Motor neuron (in vitro differentiated cells): ENCODE measurements at regions not wholly inside any gene's neighbourhood (a gene's known extent, or its start where the extent isn't known, plus 50 kb on each side); places are given as distances from the start of the nearest gene placed in this dataset.

Experiments
- ATAC-seq, 8 experiments: fragments of 200-7000 bp; cut with Tn5 transposase; replicated peaks in 6 of 8; 2 replicates each; pipeline ENCODE4 v1.8.0; 2021; ENCODE audit warnings: mild to moderate bottlenecking in 8 of 8, moderate library complexity in 8 of 8
- H3K27ac ChIP-seq, 2 donors: fragments of 250-450 bp; sonication (Bioruptor Pico); 2 replicates each; pipeline ENCODE4 v1.9.0; 2021; ENCODE audit warnings: antibody characterized with exemption in 2 of 2, mild to moderate bottlenecking in 2 of 2, moderate library complexity in 1 of 2
- H3K4me1 ChIP-seq, 2 donors: fragments of 250-450 bp; sonication (Bioruptor Pico); replicated peaks in 1 of 2; 2 replicates each; pipeline ENCODE4 v1.6.1; 2021; ENCODE audit warnings: antibody characterized with exemption in 2 of 2, mild to moderate bottlenecking in 2 of 2, moderate library complexity in 1 of 2
- H3K4me3 ChIP-seq, 5 donors: fragments of 250-450 bp; sonication (Bioruptor Pico); 2 replicates each; pipeline ENCODE4 v1.9.0; 2021; ENCODE audit warnings: antibody characterized with exemption in 5 of 5, mild to moderate bottlenecking in 5 of 5, moderate library complexity in 4 of 5
- WGBS, 10 experiments: fragments of 450-650 bp; shearing (Covaris generic); methylation state at CpG; one replicate each; pipeline ENCODE4 v1.0.0; 2022; 5-methylcytosine and 5-hydroxymethylcytosine counted together
- in situ Hi-C, 9 experiments: fragments of 400-800 bp; cut with MboI; loops; one replicate each; pipeline ENCODE4 v1.15.0; 2021; ENCODE audit warnings: low sequenced_read_pairs in 9 of 9, low pct_unique_long_range_greater_than_20kb in 2 of 9; ENCODE audit not compliant: unreplicated experiment in 9 of 9

DNA sequence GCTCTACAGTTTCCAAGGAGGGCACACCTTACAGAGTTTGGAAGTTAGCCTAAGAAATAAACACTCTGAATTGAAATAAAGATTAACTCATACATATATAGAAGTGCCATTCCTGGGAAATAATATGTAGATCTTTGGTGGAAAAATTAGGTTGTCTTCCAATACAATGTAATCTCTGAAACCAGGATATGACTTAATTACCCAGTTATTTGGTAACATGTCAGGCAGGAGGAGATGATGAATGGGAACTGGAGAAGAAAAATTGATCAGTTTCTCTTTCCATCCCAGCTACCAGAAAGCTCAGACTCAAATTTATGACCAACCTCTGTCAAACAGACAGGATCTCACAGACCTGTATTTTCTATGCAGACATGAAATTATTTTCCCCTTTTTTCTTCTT lies 215.2 kb upstream of the SNX2 start:
- in situ Hi-C loops: no loop called here
- no peak for ATAC-seq
- no peak overlapping the region for H3K27ac ChIP-seq
- H3K4me3 ChIP-seq: no peak overlapping the region
- H3K4me1 ChIP-seq: no peaks in the 10 kb centered on the region

DNA sequence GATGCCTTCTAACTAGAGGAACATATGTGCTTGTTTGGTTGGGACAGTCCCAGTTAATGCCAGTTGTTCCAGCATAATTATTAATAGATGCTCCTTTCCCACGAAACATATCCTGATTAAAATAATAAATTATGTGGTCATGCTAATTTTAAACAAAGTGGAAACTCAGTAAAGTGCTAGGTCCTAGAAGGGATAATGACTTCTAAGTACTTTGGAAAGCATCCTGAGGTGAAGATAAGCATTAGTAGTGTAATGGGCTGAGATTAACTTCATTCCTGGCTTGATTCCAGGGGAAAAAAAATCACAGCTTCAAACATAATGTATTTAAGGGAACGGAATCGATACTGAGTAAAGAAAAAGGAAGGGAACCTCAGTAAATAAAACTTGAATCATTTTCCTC lies 213.7 kb upstream of the SNX2 start:
- Histone ChIP-seq H3K4me1 (no peaks in the 10 kb centered on the region), H3K27ac (no peak overlapping the region), H3K4me3 (no peak overlapping the region)
- ATAC-seq: no peak
- in situ Hi-C loops: no loop called here
- WGBS, 10 experiments: 27 to 100% (median 80%) methylated on average over 1 to 3 of the region's 3 CpGs

DNA sequence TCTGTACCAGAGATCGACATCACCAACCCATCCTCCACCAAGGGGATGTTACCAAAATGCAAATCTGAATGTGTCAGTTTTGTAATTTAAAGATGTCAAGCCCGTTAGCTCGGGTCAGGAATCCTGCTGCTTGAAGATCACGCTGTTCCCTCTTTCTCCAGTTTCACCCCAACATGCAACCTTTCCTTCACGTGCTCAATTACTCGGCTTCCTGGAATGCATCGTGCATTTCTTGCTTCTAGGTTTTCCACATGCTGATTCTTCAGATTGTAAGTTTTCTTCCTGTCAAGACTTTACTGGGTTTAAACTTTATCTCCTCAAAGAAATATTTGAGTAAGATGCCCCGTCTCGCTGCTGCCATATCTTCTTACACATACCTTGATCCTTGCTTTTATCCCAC lies 209.5 kb upstream of the SNX2 start:
- ATAC-seq: no peak
- WGBS, 10 experiments: 54 to 100% (median 85%) methylated on average over 2 to 9 of the region's 9 CpGs
- Histone ChIP-seq H3K4me1 (no peaks in the 10 kb centered on the region), H3K27ac (no peak overlapping the region), H3K4me3 (no peak overlapping the region)
- in situ Hi-C loops: no loop called here

DNA sequence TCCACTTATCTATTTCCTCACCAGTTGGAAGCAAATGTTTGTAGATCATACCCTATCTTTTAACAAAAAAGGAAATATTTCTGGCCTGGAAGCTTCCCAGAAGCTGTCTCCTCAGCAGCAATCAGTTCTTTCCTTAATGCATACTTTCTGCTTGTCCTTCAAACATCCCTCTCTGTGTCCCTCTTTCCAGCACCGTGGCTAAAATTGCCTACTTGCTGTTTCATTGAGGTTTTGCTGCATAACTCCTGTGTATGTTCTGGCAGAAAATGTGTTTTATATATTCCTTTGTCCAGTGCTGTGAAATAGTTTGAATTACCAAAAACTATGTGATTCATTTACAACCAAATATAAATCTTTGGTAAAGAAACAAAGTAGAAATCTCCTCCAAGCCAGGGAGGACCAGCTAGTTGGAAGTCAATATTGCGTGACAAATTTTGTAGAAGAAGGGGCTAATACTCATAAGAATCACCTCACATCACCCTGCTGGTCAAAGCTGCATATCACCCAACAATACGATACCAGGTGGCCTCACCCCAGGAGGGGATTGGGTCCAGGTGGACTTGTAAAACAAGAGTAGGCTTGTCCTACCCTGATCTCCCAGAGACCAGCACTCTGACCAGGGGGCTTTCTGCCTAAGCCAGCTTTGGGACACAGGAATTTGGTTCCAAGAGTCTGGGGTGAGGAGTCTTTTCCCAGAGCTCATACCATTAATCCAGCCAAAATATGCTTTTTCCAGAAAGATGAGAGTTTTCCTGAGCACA lies 198.4 kb upstream of the SNX2 start:
- no peaks in the 10 kb centered on the region for H3K4me1 ChIP-seq
- no peak for ATAC-seq
- WGBS, 10 experiments: 0 to 100% (median 60%) methylated on average over 1 to 3 of the region's 3 CpGs; no CpG with 5 or more reads in 2 of the 10 experiments
- H3K27ac ChIP-seq: no peak overlapping the region
- in situ Hi-C loops: no loop called here
- no peak overlapping the region for H3K4me3 ChIP-seq

DNA sequence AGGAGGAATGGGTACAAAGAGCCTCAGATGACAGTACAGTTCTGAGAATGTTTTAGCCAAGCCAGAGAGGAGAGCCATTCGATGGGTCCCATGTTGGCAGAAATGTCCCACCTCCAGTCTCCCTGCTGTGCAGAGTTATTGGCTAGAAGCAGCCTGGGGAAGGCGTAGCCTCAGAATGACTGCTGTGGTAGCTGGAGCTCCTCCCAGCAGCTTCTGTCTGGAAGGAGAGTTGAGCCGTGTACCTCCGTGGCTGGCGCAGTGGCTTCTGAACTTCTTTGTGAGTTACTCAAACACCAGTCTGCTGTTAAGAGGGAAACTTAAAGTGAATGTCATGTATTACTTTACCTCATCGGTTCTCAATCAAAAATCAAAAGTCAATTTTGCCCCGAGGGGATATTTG lies 193.3 kb upstream of the SNX2 start:
- no peak for ATAC-seq
- WGBS, 10 experiments: 20 to 83% (median 74%) methylated on average over 1 to 4 of the region's 7 CpGs; no CpG with 5 or more reads in 2 of the 10 experiments
- no peak overlapping the region for H3K27ac ChIP-seq
- H3K4me3 ChIP-seq: no peak overlapping the region
- in situ Hi-C loops: no loop called here
- peaks cover 0 to 5% of the 10 kb centered on the region in 2 donors for H3K4me1 ChIP-seq

DNA sequence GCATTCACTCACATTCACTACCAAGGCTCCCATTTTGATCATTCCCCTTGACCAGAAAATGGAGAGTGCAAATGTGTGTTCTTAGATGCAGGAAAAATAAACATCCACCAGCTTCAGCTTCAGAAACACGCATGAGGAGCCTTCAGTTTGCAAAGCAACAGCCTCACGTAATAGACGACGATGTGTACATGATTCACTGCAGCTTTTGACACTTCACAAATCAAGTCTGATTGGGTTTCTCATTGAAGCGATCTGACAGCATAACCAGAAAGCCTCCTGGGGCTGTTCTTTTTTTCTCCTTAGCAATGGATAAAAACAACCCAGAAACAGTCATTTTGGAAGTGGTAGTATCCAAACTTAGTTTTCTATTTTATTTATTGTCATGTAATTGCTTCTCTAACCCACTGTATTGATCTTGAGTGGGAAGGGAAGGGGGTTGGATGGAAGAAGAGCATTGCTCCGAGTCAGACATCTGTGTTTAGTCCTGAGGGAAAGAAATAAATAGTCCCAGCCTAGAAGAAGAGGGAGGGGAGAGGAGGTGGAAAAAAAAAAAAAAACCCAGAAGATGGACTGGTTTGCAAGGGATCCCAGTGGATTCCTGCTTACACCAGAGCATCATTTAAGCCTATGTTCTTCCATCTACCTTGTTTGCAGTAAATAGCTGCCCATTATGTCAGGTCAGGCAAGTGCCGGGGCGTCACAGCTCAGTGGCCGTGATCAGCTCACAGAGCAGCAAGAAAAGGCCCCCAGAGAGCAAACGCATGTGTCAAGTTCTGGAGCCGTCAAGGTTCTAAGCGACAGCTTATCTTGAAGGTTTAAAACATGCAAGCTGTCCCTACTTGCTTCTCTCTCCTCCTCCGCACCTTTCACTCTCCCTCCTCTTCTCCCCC lies 190.2 kb upstream of the SNX2 start:
- in situ Hi-C loops: no loop called here
- no peak overlapping the region for H3K4me3 ChIP-seq
- 0 to 89% (median 56%) methylated on average over 2 to 11 of the region's 13 CpGs; no CpG with 5 or more reads in 1 of the 10 experiments for WGBS, 10 experiments
- peak in 7 of 8 experiments; percentile 26 to 81 (median 67) for ATAC-seq
- H3K4me1 ChIP-seq: peaks cover 0 to 5% of the 10 kb centered on the region in 2 donors
- H3K27ac ChIP-seq: no peak overlapping the region

DNA sequence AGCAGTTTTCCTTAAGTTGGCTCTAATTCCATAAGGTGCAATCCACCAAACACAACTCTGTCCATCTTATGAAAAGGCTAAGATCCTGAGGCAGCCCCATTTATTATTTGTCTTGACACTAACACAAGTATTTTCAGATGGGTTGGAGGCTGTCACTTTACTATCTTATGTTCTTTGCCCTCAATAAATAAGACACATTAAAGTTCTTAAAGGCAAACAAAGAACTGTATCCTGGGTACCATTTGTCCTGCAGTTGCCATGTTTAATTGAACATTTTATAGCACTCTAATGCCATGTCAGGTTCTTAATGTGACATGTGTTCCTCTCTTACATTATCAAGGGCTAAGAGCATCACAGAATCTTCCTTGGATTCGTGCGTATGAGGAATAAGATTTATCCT lies 189.5 kb upstream of the SNX2 start:
- peaks cover 0 to 5% of the 10 kb centered on the region in 2 donors for H3K4me1 ChIP-seq
- H3K27ac ChIP-seq: no peak overlapping the region
- 20 to 100% (median 70%) methylated on average over 1 to 2 of the region's 2 CpGs; no CpG with 5 or more reads in 3 of the 10 experiments for WGBS, 10 experiments
- no peak overlapping the region for H3K4me3 ChIP-seq
- no peak for ATAC-seq
- in situ Hi-C loops: no loop called here

DNA sequence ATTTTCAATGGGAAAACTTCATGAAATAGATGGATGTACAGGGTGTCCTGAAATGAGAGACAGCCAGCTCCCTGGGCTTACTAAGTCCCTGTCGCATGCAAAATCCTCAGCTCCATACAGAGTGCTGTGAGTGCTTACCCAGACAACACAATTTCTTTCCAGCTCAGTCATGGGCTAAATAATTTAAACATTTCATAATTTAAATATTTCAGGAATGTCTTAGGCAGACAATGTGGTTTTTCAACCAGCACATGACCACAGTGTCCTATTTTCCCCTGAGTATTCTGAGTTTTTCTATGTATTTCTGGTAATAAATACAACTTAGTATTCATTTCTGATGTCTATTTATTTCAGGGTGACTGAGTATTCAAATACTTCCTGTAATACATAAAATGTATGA lies 188.5 kb upstream of the SNX2 start:
- Histone ChIP-seq H3K27ac (no peak overlapping the region), H3K4me1 (peaks cover 0 to 5% of the 10 kb centered on the region in 2 donors), H3K4me3 (no peak overlapping the region)
- in situ Hi-C loops: no loop called here
- 50 to 100% (median 88%) methylated on average over 1 of the region's 1 CpG; no CpG with 5 or more reads in 4 of the 10 experiments for WGBS, 10 experiments
- ATAC-seq: no peak

DNA sequence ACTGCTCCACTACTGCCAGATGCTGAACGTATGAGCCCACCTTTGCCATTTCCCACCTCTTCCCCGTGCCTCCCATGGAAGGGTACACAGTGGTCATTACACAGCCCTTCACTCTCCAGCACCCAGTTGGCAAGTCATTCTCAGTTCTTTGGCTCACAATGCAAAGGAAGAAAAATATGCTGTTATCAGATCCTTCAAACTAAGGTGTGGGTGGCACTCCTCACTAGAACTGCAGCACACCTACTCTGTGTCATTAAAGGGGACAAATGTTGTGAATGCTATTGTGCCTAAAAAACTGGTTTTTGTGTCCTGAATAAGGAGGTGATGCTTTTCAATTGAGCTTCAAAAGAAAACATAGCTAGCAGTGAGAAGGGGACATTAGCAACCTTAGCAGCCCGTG lies 183.1 kb upstream of the SNX2 start:
- no peak for ATAC-seq
- WGBS, 10 experiments: 20 to 100% (median 91%) methylated on average over 1 to 3 of the region's 3 CpGs; no CpG with 5 or more reads in 4 of the 10 experiments
- in situ Hi-C loops: no loop called here
- Histone ChIP-seq H3K4me1 (no peaks in the 10 kb centered on the region), H3K4me3 (no peak overlapping the region), H3K27ac (no peak overlapping the region)

DNA sequence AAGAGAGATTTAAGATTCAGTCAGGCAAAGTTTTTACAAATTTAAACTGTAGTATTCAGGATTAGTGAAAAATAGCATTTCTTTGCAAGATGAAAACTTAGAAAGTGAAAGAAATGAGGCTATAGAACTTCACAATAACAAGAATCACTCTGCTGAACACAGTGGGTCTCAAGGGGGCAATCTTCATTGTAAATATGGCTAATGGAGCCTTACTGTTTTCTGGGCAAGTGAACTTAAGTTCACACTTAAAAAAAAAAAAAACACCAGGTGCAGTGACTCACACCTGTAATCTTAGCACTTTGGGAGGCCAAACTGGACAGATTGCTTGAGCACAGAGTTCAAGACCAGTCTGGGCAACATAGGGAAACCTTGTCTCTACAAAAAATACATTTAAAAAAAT lies 175.9 kb upstream of the SNX2 start:
- ATAC-seq: no peak
- H3K4me1 ChIP-seq: no peaks in the 10 kb centered on the region
- H3K27ac ChIP-seq: no peak overlapping the region
- no peak overlapping the region for H3K4me3 ChIP-seq
- in situ Hi-C loops: no loop called here

DNA sequence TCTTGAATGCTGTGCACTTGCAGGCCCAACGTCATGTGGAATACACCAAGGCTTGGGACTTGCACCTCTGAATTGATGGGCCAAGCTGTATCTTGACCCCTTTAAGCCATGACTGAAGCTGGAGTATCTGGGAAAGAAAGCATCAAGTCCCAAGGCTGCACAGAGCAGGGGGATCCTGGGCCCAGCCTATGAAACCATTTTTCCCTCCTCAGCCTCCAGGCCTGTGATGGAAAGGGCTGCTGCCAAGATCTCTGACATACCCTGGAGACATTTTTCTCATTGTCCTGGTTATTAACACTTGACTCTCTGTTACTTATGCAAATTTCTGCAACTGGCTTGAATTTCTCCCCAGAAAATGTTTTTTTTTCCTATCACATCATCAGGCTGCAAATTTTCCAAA lies 174.0 kb upstream of the SNX2 start:
- no peak for ATAC-seq
- 100% methylated on average over 1 of the region's 1 CpG; no CpG with 5 or more reads in 9 of the 10 experiments for WGBS, 10 experiments
- Histone ChIP-seq H3K4me3 (no peak overlapping the region), H3K27ac (no peak overlapping the region), H3K4me1 (no peaks in the 10 kb centered on the region)
- in situ Hi-C loops: no loop called here

DNA sequence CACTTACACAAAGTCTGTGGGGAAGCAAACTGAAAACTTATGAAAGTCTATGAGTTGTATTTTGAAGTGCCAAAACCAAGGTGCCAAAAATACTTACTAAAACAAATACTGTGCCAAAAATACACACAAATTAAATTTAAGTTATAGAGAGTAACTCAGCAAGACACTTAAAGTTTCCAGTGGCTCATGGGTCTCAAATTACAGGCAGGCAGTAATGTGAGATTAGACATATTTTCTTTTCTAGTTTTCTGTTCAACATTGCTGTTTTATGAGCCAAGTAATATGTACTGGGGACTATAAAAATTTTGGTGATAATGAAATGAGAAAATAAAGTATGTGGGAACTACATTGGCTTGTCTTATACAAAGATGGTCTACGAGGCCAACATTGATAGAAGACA lies 172.2 kb upstream of the SNX2 start:
- Histone ChIP-seq H3K4me1 (no peaks in the 10 kb centered on the region), H3K27ac (no peak overlapping the region), H3K4me3 (no peak overlapping the region)
- 0 to 88% (median 30%) methylated on average over 1 of the region's 1 CpG; no CpG with 5 or more reads in 4 of the 10 experiments for WGBS, 10 experiments
- in situ Hi-C loops: no loop called here
- no peak for ATAC-seq

DNA sequence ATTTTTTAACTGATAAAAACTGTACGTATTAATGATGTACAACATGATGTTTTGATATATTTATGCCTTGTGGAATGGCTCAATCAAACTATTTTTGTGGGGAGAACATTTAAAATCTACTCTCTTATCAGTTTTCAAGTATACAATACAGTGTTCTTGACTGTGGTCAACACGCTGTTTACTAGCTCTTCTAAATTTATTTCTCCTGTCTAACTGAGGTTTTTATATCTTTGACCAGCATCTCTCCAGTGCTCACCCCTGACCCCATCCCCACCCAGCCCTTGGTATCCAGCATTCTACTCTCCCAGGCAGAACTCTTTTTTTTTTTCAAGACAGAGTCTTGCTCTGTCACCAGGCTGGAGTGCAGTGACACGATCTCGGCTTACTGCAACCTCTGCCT lies 169.6 kb upstream of the SNX2 start:
- no peaks in the 10 kb centered on the region for H3K4me1 ChIP-seq
- WGBS, 10 experiments: 0 to 92% (median 71%) methylated on average over 1 to 4 of the region's 4 CpGs
- ATAC-seq: no peak
- in situ Hi-C loops: no loop called here
- H3K27ac ChIP-seq: no peak overlapping the region
- H3K4me3 ChIP-seq: no peak overlapping the region
